ENCODE measurements at regions not wholly inside any gene's neighbourhood (a gene's known extent, or its start where the extent isn't known, plus 50 kb on each side); places are given as distances from the start of the nearest gene placed in this dataset.
"Not testable (repeated sequence)": the region's sequence is repeated elsewhere in the genome, so short reads cannot be mapped to it uniquely, and the experiment has no call there.

DNA sequence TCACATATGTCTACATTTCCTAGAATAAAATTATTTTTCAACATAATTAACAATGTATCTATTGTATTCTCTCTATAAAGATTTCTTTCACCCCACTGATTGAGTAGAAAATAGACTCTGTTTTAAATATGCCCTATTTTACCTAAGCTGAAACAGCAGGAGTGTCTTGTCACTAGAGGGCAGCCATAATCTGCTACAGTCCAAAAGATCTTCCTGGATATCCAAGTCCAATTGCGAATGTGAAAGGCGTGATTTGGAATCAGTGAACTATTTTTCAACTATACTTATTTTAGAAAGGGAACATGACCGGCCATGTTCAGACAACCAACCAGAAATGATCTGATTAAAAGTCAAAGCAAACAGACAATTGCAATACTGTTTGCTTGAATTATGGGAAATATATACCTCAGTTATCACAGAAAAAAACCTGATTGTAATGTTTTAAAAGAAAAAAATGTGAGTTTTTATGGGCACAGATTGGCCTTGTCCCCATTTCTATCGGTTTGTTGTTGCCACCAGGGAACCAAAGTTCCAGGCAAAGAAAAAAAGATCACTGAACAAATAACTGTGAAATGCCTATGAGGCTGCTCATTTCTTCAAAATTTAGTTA is 1211.0 kb upstream of the ADGRL4 start:
- DNase-seq = no peak

DNA sequence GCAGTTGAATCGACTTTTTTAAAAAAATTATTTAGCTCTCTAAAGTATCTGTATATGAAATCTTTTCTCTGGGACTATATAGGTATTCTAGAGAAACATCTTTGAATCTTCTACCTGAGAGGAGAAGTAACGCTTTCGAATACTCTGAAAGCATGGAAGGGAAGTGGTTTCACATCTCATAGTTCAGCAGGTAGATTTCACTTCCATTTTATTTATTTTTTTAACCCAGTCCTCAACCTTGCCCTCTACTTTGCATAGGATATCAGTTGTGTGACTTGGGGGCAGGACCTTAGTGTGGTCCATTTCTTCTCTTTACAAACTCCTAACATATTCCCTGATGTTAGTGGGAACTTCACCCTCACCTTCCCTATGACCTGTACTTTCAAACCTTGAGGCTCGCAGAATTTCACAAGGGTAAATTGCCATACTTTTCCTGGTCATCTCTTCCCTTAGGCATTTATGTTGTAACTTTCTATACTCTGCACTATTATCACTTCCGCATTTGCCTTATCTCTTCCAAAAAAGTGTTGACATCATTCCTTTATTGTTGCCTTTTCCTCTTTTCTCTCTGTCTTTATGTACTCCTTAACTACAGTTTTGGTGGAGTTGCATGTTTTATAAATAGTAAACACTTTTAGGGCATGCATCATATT is 1208.5 kb upstream of the ADGRL4 start:
- DNase-seq = no peak

GRCh38 chr1:80212948-80213347 is 1206.4 kb upstream of the ADGRL4 start:
- DNase-seq = no peak

GRCh38 chr1:80211691-80212380 is 1205.3 kb upstream of the ADGRL4 start:
- DNase-seq = no peak

- DNase-seq = no peak
These were observed 1195.6 kb upstream of the ADGRL4 start for GRCh38 chr1:80202118-80202517.

GRCh38 chr1:80194221-80194620 is 1187.7 kb upstream of the ADGRL4 start:
- no peak for DNase-seq

GRCh38 chr1:80181418-80181817 is 1174.9 kb upstream of the ADGRL4 start:
- no peak for DNase-seq

- no peak for DNase-seq
These were observed 1165.1 kb upstream of the ADGRL4 start for GRCh38 chr1:80171631-80172030.

DNA sequence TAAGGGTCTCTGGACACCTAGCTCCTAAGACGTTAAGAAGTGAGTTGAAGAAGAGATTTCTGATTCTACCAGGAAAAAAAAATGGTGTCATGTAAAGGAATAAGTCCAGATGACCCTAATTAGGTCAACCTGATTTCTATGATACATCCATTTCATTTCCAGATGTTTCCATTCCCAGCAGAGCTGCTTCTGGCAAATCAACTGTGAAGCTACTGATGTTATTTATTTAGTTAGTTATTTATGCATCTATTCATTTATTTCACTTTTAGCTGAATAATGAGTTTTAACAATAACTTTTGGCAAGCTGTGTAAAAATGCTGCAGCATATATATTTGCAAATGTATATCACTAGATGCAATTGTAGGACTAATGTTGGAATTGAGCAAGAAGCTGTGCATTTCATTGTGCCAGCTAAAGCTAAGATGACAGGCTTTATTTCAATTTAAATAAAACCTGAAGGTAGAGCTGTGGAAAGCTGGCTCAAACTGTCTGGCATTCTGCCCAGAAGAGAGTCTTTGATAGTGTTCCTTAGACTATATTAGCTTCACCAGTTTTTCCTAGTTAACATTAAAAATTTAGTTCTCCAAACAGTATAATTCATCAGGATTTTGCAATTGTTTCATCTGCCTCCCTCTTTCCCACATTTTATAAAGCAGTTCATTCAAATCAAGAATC is 1164.4 kb upstream of the ADGRL4 start:
- DNase-seq = no peak

DNA sequence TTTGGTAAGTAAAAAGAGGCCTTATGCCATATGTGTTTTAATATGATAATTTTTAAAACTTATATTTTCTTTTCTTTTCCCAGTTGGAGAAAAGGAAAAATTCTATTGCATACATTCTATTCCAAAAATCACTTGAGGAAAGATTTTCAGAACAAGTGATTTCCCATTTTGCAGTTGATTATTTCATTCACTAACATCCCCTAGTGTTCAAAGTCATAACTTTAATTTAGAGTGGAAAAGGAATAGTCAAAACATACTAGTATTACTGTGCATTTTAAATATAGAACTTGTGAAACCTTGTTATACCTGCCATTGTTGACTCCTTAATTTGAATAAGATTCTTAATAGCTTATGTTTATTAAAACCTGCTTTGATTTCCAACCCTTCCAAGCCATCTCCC is 1157.6 kb upstream of the ADGRL4 start:
- DNase-seq = no peak

GRCh38 chr1:80163686-80164085 is 1157.2 kb upstream of the ADGRL4 start:
- DNase-seq = no peak

- DNase-seq = no peak
These were observed 1152.2 kb upstream of the ADGRL4 start for GRCh38 chr1:80158771-80159170.

GRCh38 chr1:80158266-80158665 is 1151.7 kb upstream of the ADGRL4 start:
- no peak for DNase-seq

DNA sequence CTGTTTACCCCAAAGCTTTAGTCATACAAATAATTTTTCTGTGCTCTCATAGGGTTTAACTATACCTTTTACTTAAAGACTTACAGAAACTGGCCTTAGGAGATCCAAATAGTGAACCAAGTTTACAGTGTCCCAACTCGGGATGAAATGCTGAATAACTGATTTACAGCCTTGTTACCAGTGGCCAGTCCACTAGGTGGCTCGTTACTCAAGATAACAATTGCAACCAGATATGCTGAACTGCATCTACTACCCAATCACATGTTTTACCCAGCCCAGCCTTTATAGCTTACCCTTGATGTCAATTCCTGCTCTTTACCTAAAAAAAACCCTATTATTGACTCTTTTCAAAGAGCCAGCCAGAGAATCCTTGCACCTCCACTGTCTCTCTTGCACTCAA is 1148.8 kb upstream of the ADGRL4 start:
- no peak for DNase-seq

GRCh38 chr1:80154176-80154575 is 1147.6 kb upstream of the ADGRL4 start:
- DNase-seq = no peak

DNA sequence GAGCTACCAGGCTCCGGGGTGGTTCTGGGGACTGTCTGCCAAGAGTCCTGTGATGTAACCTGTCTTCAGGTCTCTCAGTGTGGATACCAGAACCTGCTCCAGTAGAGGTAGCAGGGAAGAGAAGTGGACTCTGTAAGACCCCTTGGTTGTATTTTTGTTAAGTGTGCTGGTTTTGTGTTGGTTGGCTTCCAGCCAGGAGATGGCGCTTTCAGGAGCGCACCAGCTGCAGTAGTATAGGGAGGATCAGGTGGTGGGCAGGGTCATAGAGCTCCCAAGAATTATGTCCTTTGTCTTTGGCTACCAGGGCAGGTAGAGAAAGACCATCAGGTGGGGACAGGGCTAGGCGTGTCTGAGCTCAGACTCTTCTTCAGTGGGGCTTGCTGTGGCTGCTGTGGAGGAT is 1147.2 kb upstream of the ADGRL4 start:
- no peak for DNase-seq

DNA sequence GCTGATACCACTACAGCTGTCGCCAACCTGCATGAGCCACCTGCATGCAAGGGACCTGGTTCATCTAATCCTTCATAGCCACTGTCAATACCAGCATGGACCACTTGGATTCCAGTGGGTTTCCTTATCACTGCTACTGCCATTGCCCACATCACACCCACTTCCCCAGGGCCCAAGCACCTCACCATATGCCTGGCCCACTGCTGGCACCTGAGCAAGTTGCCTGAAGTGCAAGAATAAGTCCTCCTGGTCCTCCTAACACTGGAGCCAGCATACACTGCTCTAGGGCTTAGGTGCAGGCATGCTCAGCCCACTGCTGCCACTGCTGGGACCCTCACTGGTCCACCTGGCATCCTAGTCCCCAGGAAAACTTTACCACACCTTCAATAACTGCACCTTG is 1136.8 kb upstream of the ADGRL4 start:
- no peak for DNase-seq

- DNase-seq = not testable (repeated sequence)
These were observed 1131.5 kb upstream of the ADGRL4 start for GRCh38 chr1:80137946-80138602.

DNA sequence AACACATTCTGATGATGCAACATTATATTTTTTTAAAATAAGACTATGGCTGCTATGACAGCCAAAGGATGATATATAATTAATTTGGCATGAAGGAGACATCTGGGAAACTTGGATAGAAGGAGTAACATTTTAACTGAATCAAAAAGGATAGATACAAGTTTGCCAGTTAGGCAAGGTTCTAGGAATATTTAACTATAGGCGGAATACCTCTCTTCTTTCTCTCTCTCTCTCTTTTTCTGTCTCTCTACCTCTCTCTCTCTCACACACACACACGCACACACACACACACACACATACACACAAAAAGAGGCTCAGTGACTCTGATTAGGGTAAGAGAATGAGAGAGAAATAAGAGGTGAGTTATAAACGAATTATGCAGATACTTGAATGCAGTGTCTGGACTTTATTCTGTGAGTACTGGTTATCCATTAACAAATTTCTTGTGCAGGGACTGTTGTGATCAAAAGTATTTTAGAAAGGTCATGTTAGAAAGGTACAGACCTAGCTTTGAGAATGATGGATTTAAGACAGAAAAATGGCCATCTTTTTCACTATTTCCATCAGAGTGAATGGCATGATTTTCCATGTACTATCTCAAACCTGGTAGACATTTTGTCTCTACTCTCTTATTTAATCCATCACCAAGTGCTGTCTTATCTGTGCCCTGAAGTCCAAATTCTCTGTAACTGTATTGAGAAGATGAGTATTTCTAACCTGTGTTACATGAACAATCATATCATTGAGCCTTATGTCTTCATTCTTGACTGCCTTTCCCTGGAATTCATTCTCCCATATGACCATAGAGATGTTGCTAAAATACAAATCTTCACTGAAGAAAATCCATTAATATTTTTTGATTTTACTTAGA is 1106.9 kb upstream of the ADGRL4 start:
- DNase-seq = no peak

- DNase-seq = no peak
These were observed 1094.6 kb upstream of the ADGRL4 start for GRCh38 chr1:80101159-80101558.

GRCh38 chr1:80099713-80100112 is 1093.2 kb upstream of the ADGRL4 start:
- no peak for DNase-seq

DNA sequence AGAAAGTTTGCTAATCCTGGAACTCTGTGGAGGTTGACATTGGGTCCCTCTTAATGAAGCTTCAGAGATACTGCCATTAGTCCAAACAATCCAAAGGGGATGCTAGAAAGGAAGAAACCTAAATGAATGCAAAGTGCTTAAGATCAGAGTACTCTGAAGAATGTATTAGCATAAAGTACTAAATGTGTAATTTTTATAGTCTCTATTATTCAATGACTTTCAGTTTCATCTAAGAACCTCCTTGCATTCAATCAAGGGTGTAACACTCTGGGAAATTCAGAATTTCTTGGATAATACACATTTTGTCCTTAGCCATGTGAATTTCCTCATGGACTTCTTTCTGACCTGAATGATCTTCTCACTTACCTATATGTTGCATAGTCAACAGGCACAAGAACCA is 1078.5 kb upstream of the ADGRL4 start:
- no peak for DNase-seq

Data from NCI-H1436 treated with DMSO at 0.1 percent for 48 hours (cell line).